Choroid plexus epithelial cell (primary cell): ENCODE measurements at regions not wholly inside any gene's neighbourhood (a gene's known extent, or its start where the extent isn't known, plus 50 kb on each side); places are given as distances from the start of the nearest gene placed in this dataset.

Experiments
- DNase-seq: peaks from one replicate; pipeline ENCODE4 v3.0.0-alpha.2; 2010; ENCODE audit warnings: low read depth
- H3K4me3 ChIP-seq: 2 replicates; pipeline ENCODE4 v1.5.1; 2011; ENCODE audit warnings: low read depth, mild to moderate bottlenecking, control low read depth, low read length, moderate library complexity
- CTCF ChIP-seq: conservative IDR thresholded peaks from 2 replicates; pipeline ENCODE4 v1.5.1; 2011; ENCODE audit warnings: low read depth, mild to moderate bottlenecking, control low read depth, inconsistent platforms, low read length, moderate library complexity

DNA sequence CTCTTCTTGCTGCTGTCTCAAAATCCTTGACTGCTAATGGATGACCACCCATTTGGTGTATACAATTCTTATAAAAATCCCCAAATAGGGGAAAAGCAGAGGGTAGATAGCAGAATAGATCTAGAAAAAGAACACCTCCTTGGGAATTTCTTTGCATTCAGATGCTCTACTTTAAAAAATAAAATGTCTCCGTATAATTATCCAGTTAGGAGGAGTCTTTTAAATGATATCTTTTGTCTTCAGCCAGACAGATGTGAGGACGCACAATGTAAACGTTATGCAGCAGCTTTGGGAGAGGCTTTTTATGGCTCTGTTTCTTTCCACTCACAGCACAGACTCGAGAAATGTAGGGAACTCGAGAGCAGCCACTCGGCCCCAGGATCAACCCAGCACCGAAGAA is 300.2 kb downstream of the IRF8 start:
- no peak overlapping the region for H3K4me3 ChIP-seq
- DNase-seq, result no peak
- no peak for TF ChIP-seq CTCF

DNA sequence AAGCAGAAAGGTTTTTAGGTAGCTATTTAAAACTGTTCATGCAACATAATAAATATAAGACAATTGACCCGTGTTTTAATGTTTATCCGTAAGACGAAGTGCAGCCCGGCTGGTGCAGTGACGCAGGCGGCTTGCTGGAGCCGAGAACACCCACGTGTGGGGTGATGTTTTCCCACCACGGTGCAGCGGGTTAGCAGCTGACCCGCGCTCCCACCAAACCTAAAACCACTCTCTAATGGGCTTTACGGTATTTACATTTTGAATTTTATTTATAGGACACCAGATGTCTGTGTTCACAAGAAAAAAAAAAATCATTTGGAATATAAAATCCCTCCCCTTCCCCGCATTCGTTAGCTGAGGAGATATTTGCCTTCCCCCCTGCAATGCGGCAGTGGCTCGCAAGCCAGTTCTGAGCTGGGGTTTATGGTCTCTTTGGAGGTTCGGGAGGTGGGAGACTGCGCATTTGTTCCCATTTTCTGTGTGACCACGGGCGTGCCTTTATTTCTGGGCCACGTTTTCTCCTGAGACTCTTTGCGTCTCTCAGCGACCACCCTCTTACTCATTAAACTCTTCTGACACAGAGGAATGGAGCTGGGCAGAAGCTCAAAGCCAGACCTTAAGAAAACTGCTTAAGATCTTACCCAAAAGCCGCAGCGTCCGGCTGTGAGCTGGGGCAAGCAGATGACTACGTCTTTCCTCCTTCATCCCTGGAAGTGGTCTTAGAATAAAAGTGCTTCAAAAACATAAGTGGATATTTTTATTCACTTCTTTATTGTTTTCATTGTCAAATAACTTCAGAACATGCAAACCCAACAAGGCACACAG is 301.1 kb downstream of the IRF8 start:
- TF ChIP-seq CTCF, result no peak
- DNase-seq, result no peak
- H3K4me3 ChIP-seq, result no peak overlapping the region

- no peak overlapping the region for H3K4me3 ChIP-seq
- no peak for TF ChIP-seq CTCF
- DNase-seq, result no peak
Observed at GRCh38 chr16:86200722-86201121, 301.8 kb downstream of the IRF8 start.

DNA sequence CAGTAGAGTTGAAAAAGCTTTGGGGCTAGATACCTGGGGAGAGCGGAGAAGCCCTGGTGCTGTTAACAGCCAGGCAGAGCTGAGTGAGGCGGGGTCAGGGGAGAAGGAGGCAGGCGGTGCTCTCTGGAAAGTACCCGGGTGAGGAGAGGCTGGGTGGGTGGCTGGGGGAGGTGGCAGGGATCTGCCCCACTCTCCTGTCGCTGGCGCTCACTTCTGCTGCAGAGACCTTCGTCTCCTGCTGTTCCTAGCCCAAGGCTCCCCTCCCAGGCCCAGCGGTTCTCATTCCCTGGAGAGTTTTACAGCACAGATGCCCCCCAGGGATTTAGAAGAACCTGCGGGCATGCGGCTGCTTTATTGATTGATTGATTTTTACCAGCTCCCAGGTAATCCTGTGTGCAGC is 302.8 kb downstream of the IRF8 start:
- H3K4me3 ChIP-seq, result no peak overlapping the region
- DNase-seq, result no peak
- no peak for TF ChIP-seq CTCF

GRCh38 chr16:86202267-86202666 is 303.3 kb downstream of the IRF8 start:
- no peak for DNase-seq
- H3K4me3 ChIP-seq, result no peak overlapping the region
- no peak for TF ChIP-seq CTCF

DNA sequence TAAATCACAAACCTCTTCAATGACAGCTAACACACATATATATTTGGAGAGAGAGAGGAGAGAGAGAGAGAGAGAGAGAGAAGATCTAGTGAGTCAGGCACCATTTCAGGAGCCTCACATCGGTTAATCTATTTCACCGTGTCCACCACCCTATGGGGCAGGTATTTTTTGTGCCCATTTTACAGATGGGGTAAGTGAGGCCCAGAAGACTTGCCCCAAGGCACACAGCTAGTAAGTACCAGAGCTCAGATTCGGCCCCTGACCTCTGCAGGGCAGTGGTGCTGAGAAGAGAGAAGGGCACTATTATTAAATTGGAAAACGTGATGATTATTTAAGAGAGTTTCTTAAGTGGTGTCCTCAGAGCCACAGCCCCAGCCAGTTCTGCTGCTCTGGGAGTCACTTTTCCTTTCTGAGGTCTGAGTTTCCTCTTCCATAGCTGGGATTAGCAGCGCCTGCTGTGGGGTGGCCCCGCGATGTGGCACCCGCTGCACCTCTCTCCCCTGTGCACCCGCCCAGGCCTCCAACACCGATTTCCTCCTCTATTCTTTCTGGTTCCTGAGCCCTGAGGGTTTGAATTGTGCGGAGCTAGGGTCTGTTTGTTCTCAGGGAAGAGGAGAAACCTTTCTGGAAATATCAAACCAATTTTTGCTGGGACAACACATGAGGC is 303.9 kb downstream of the IRF8 start:
- no peak overlapping the region for H3K4me3 ChIP-seq
- no peak for DNase-seq
- no peak for TF ChIP-seq CTCF
